ENCODE measurements at regions not wholly inside any gene's neighbourhood (a gene's known extent, or its start where the extent isn't known, plus 50 kb on each side); places are given as distances from the start of the nearest gene placed in this dataset.

DNA sequence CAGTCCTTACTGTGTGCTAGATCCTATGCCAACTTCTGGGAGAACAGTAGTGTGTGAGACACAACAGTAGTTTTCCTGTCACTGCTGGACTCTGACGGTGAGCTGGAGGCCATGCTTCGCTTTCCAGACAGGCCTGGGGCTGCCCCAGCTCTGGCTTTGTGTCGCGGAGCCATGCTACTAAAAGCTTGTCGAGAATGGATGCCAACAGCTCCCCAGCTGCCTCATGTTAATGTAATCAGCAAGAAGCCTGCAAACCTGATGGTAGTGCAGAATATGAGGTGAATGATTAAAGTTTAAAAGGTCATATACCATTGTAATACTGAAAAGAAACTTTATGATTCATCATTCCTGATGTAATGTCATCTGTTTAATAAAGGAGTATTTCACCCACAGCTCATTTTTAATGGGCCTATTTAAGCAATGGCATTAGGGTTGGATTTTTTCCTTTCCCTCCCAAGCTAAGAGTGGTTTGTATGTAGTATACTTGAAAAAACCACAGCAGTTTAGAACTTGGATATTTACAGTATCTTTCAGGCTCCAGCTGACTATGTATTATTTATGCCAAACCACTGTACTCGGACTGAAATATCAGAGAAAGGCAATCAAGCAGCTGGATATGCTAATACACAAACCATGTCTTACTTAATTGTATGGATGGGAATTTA, 343.0 kb downstream of the NUF2 start:
- no peak for DNase-seq

DNA sequence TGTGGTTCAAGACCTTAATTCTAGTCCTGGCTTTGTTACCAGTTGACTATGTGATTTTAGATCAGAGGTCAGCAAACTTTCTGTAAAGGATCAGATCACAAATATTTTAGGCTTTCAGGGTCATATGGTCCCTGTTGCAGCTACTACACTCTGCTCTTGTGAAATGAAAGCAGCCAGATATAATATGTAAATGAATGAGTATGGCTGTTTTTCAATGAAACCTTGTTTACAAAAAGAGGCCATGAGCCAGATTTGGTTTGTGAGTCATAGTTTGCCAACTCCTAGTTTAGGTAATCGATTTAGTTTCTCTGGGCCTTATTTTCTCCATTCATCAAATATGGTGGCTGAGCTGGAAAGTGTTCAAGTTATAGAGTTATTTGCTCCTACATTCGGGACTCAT, 346.7 kb downstream of the NUF2 start:
- no peak for DNase-seq

DNA sequence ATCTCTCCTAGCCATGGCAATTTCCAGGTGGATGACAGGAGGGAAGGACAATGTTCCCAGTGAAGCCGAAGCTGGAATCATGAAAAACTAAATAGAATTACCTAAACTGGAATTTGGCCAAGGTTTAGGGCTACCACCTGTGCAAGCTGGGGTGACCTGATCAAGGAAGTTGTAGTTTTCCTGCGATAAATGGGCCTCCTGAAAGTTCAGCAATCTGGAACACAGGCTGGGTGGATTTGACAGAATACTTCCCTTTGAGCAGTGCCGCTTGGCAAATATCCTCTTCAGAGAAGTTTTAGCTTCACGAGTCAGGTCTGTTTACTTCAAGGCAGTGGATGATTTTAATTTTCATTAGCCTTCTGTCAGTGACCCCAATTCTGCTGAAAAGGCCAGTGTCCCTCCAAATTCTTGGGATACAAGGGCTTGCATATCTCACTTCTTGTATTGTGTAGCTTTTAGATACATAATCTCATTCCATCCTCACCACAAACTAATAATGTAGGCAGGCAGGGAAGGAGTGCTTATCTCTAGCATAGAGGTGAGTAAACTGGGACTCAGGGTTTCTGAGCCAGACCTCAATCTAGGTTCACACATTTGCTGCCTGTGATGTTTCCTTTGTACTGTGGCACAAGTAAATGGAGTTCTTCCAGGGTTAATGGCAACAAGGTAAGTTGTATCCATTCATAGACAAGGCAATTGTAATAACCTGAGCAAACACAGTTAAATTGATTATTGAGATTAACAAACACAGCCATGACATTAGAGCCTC, 349.4 kb downstream of the NUF2 start:
- DNase-seq: no peak

DNA sequence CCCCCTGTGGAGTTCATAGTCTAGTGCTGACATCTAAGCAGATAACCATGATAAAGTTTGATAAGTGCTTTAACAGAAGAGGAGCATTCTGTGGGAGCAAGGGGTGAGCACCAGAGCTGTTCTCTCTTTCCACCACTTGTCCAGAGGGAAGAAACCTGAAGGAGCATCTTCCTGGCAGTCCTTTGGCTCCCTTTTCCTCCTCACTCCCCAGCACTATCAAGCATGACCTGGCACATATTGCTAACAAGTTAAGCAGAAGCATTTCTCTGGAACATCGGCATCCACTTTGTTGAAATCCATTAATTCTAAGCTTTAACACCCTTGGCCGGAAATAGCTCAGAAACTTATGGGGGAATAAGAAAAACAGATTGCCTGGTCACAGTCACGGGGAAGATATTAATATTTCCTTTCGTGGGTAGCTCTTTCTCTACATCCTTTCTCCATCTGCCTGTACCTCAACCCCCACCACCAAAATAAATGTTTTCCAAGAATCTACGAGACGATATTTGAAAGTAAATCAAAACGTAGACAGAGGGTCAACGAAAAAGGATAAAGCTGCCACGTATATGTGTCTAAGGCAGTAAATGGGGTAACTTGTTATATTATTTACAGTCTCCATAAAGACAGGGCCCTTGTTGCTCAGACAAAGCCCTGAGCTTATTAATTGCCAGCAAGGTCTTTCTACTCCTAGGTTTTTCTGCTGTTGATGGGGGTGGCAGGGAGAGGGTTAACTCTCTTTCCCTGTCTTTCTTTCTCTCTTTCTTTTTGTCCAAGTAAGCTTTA, 351.4 kb downstream of the NUF2 start:
- no peak for DNase-seq

DNA sequence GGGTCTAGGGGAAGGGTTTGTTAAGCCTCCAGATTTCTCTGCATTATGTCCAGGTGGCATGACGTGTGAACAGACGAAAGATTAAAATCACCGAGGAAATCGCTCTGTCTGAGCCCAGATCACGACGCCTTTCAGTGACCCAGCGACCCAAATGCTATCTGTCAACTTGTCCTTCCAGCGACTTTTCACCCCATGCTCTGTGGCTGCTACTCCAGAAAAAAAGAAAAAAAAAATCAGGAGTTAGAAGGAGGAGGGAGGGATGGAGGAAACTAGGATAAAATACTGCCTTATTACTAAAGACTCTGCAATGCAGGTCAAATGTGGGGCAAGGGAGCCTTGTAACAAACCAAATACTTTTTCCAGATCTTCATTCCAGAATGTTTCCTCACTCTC, 352.0 kb downstream of the NUF2 start:
- no peak for DNase-seq

DNA sequence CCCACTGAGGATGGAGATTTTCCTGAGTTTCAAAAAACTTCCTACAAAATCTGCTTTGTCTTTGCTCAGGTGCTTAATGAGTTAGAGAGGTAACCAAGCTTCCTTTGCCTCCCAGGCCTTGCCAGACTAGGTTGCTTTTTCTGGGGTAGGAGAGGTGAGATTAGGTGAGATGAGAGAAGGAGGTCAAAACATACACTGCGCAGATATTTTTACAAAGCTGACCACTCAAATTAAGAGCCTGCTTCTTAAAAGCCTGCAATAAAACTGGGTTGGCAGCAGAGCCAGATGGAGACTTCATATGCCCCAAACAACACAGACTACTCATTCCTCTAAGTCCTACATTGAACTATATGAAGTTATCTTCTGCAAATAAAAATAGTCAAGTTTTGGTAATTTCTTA, 352.5 kb downstream of the NUF2 start:
- DNase-seq: no peak

DNA sequence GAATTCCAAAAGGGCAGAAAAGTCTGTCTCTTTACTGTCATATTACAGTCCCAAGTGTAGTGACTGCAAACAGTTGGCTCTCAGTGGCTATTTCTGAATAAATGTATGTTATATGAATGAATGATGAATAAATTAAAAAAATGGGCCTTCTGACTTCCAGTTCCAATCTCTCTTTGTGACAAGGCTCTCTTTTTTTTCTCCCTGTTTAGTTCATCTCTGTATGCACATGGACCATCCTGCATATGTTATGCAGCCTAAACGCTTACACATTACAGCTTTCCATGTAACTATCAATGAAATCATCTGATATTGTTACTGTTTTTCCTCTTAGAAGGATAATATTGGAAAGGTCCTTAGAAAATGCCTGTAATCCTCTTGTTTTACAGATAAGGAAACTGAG, 363.0 kb downstream of the NUF2 start:
- no peak for DNase-seq

DNA sequence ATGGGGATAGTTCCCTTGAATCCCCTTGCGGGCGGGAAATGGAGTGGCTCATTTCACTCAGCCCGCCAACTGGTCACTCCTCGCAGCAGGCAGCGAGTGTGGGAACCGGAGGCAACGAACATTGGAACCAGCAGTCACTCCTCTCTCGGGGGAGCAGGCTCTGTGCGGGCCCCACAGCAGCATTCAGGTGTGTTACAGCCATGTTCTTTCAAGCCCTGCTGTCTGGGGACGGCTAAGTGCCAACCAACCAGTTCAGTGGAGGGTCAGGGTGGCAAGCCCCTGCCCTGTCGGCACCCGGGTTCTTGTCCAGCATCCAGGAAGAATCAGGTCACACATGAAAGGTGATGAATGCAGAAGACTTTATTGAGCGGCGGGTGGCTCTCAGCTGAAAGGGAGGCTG, 370.5 kb downstream of the NUF2 start:
- no peak for DNase-seq

DNA sequence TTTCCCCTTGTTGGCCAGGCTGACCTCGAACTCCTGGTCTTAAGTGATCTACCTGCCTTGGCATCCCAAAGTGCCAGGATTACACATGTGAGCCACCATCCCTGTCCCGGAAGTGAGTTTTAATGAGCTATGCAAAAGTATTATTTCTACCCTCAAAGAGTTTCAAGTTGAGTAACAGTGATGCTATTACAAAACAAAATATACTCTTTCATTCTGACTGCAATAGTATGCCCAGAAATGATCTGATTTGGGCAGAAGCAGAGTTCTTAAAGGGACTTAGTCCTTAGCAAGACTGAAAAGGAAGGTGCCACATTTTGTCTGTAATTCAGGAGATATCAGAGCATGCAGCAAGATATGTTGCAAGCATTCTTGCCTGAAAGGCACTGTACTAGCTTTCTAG, 375.4 kb downstream of the NUF2 start:
- DNase-seq: no peak

DNA sequence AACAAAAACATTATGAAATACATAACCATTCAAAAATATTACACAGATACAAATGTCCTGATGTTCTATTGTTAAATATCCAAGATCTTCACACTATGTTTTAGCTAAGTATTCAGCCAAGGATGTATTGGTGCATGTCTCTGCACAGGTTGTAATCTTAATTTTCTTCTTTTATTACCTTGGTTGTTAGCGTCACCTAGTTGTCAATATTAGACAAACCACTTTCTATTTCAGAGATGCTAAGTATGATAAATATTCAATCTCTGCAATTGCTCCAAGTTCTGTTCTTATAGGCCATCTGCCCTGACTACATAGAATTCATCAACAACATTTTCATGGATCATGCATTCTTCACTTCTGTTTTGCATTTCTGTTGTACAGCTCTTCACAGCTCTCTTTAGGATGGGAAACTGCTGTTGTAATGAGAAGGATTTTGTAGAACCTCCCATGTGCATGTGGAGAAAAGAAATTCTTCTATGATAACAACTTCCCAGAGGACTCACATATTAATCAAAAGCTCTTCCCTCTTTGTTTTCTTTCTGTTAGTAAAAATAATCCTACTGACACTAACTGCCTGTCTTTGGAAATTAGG, 380.1 kb downstream of the NUF2 start:
- DNase-seq: no peak

DNA sequence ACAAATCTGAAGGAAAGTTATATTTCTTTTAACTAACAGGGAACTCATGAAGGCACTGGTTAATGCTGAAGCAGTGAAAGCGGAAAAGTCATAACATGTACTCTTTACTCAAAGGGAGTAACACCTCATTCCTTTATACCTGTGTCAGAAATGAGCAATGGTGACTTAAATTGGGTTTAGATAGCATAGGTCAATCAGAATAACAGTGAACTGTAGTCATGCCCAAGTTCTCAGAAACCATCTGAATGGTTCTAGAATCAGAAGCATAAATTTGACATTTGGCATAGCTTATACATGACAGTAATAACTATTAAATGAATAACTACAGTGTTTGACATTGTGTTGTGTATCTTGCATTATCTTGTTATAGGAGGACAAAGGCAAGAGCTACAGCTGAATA, 382.0 kb downstream of the NUF2 start:
- DNase-seq: no peak

DNA sequence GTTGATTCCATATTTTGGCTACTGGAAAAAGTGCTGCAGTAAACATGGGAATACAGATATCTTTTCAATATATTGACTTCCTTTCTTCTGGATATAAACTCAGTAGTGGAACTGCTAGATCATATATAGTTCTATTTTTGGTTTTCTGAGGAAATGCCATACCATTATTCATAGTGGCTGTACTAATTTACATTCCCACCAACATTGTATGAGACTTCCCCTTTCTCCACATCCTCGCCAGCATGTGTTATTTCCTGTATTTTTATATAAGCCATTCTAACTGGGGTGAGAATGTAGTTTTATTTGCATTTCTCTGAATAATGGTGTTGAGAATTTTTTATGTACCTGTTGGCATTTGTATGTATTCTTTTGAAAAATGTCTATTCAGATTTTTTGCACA, 385.2 kb downstream of the NUF2 start:
- DNase-seq: no peak

DNA sequence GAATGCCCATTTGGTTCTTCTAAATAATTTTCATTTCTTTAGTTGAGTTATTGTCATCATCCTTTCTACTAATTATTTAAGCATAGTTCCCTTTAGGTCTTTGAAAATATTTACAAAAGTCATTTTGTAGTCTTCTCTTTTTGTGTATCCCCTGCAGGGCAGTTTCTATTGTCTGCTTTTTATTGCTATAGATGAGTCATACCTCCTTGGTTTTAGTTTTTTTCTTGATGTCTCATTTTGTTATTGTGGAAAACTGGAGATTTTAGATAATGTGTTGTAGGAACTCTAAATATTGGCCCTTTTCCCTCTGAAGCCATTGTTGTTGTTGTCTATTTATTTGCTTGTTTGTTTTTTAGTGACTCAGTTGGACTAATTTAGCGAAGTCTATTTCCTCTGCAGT, 387.9 kb downstream of the NUF2 start:
- no peak for DNase-seq

DNA sequence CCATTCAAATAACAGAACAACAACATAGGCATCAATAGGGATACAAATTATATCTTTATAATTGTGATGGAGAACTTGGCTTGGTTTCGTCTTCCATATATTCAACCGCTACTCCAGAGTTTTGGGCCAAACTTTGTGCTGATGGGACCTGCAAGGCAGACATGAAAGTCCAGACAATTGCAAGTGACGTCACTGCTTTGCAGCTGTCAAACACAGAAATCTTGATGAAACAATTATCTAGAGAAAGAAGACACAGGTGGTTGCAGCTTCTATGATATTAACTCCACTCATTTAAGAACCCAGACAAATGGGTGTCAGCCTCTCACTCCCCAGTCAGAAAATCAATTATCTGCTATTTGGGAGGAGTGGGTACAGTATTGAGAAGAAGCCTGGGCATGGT, 390.6 kb downstream of the NUF2 start:
- DNase-seq: no peak

DNA sequence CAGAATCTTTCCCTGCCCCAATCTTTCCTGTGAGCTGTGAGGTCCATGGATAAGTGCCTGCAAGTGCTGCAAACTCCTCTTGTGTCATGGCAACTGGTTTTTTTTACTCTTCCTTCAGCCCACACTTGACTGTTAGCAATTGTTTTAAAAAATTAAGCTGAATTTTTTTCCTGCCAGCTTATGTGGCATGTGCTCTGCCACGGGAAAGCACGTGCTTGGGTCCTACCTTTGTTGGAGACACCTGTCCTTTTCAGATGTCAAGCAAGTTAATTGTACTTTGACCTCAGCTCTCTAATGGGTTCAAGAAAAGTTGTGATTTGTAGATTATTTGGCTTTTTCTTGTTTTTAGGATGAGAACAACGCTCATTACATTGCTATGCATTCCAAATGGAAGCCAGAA, 398.5 kb downstream of the NUF2 start:
- DNase-seq: no peak

DNA sequence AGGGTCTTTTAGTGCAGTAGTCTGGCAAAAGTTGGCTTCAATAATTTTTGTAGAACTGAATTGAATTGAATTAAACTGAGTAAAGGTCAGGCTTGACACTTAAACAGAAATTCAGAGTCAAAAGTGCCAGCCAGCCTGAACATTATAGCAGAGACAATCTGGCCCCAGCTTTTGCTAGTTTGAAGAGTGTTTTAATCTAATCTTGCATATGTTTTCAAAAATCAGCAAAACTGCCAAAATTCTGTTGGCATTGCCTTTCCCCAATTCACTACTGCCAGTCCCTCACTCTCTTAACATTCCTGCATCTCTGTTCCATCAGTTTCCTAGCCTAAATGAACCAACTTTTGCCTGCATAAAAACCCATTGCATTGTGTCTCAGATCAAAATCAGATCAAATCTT, 403.8 kb downstream of the NUF2 start:
- no peak for DNase-seq

DNA sequence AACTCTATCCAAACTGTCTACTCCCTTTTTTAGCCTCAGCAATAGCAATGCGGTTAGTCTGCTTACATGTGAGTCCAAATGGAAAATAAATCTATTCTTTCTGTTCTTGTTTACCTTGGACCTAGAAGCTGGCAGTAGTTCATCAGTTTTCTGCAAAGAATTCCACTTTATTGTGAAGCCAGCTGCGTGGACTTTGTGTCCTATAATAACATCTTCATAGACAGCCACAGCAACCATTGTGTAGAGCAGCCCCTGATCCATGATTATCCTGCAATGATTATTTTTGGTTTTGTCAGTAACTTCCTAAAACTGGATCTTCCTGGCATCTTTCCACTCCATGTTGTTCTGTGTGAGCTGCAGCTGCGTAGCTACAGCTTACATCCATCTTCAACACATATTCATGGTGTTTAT, 408.7 kb downstream of the NUF2 start:
- DNase-seq: no peak

DNA sequence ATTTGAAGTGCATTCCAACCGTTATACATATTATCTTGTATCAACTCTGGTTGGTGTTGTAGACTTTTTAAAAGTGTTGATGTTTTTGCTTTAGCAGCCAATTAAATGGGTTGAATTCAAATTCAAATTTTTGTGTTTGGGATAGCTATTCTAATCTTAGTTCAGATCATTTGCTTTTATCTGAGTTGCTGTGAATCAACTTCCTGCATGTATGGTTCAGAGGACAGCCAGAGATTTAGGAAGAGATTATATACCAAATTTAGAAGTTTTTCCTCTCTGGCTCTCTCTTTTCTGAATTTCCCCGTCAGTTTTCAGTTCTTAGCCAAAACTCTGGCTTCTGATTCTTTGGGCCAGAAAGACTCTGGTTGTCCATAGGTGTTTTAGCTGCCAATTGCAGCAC, 415.5 kb downstream of the NUF2 start:
- no peak for DNase-seq

DNA sequence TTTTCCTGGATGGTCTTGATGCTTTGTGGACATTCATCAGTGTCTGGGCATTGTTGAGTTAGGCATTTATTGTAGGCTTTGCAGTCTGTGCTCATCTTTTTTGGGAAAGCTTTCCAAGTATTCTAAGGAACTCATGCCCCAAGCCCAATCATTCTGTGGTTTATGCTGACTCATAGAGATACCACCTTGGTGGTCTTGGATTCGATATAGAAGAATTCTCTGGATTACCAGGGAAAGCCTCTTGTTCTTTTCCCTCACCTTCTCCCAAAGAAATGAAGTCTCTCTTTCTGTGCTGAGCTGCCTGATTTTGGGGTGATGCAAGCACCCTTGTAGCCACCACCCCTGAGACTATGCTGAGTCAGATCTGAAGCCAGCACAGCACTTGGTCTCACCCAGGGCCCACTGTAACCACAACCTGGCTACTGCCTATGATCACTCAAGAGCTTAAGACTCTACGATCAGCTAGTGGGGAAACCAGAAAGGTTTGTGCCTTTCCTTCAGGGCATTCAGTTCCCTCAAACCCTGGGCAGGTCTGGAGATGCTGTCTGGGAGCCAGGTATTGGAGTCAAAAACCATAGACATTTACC, 422.6 kb downstream of the NUF2 start:
- no peak for DNase-seq

DNA sequence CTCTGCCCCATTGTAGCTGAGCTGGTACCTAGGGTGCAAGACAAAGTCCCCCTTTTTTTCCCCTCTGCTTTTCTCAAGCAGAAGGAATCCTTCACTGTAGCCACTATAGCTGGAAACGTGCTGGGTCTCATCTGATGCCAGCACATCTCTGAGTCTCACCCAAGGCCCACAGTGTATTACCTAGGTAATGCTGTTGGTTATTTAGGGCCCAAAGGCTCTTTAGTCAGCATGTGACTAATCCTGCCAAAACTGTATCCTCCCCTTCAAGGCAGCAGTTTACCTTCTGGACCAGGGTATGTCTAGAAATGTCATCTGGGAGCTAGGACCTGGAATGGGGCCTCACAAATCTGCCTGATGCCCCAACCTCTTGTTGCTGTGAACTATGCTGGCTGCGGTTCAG, 423.4 kb downstream of the NUF2 start:
- no peak for DNase-seq

DNA sequence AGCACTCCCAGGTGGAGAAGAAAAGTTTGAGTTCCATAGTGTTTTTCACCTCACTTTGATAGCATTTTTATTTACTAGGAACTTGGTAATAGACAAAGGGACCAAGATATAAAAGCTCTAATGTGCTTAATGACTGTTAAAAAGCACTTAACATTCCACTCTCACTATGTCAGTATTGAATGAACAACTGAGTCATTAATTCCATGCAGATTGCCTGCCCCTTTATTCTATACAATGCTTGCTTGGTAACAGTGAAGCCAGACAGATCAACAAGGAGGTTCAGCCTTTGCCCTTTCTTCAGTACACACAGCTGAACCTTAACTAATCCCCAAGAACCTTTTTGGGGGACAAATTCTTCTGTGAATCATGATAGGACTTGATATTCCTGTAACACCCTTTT, 425.5 kb downstream of the NUF2 start:
- DNase-seq: no peak

DNA sequence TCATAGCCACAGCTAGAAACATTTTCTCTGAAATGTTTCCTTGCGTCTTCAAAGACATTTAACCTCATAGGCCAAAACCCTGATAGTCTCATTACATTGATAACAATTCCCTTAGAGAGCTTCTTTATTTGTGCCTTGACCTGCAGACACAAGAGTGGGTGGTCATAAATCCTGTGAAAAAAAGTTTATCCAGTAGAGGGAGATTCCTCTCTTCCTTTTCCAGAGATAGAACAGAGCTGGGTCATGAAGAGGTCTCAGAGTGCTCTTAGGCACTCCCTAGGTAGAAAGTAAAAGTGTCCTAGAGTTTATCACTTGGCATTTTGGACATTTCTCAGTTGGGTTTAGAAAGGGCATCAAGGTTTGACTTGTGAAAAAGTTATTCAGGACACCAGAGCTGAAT, 426.1 kb downstream of the NUF2 start:
- no peak for DNase-seq

DNA sequence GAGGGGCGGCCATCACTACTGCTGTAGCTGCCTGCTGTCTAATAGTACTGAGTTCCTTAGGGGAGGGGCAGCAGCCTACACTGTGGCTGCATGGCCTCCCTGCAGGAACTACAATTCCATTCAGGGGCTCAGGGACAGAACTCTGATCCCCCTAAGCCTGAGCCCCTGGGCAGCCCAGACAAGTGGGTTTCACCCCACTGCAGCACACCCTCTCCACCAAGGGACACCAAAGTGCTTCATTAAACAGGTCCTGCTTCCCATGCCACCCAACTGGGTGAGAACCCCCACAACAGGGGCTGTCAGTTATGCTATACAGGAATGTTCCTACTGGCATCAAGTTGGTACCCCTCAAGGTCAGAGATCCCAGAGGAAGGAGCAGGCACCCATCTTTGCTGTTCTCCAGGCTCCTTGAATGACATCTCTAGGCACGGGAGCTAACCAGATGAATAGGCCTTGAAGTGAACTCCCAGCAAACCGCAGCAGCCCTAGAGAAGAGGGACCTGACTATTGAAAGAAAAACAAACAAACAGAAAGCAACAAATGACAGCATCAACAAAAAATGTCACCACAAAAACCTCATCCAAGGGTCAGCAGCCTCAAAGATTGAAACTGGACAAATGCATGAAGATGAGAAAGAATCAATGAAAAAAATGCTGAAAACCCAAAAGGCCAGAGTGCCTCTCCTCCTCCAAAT, 437.4 kb downstream of the NUF2 start:
- no peak for DNase-seq
